Loucy (cell line): ENCODE measurements at regions not wholly inside any gene's neighbourhood (a gene's known extent, or its start where the extent isn't known, plus 50 kb on each side); places are given as distances from the start of the nearest gene placed in this dataset.

Experiments used
- H2AFZ ChIP-seq: fragments of 200-600 bp; sonication (generic); 2 replicates; pipeline ENCODE4 v1.6.0; 2016; ENCODE audit warnings: antibody characterized with exemption, mild to moderate bottlenecking, low read length, moderate library complexity
- H3F3A ChIP-seq: fragments of 200-600 bp; 2 replicates; pipeline ENCODE4 v1.6.0; 2016; ENCODE audit warnings: antibody characterized with exemption, low read depth, mild to moderate bottlenecking
- H3K27me3 ChIP-seq: fragments of 200-600 bp; sonication (generic); 2 replicates; pipeline ENCODE4 v1.6.1; 2014; ENCODE audit warnings: low read length, mild to moderate bottlenecking; ENCODE audit not compliant: insufficient read depth, poor library complexity, severe bottlenecking
- H3K36me3 ChIP-seq: fragments of 200-600 bp; sonication (generic); 2 replicates; pipeline ENCODE4 v1.6.1; 2016; ENCODE audit warnings: low read length; ENCODE audit not compliant: insufficient read depth
- H3K4me1 ChIP-seq: fragments of 200-600 bp; sonication (generic); 2 replicates; pipeline ENCODE4 v1.5.1; 2014; ENCODE audit warnings: low read length, mild to moderate bottlenecking; ENCODE audit not compliant: insufficient read depth, poor library complexity, severe bottlenecking
- H3K4me2 ChIP-seq: fragments of 200-600 bp; sonication (generic); 2 replicates; pipeline ENCODE4 v1.6.0; 2014; ENCODE audit warnings: antibody characterized with exemption, low read length, low read depth, mild to moderate bottlenecking; ENCODE audit not compliant: poor library complexity, severe bottlenecking
- H3K4me3 ChIP-seq: fragments of 200-600 bp; sonication (generic); 2 replicates; pipeline ENCODE4 v1.5.1; 2014; ENCODE audit warnings: low read length, mild to moderate bottlenecking, mixed read lengths; ENCODE audit not compliant: poor library complexity, severe bottlenecking
- H3K79me2 ChIP-seq: fragments of 200-600 bp; sonication (generic); 2 replicates; pipeline ENCODE4 v1.6.1; 2014; ENCODE audit warnings: low read length; ENCODE audit not compliant: insufficient read depth
- H3K9ac ChIP-seq: fragments of 200-600 bp; sonication (generic); 2 replicates; pipeline ENCODE4 v1.6.0; 2014; ENCODE audit warnings: mild to moderate bottlenecking, low read depth, low read length, moderate library complexity; ENCODE audit not compliant: poor library complexity, severe bottlenecking
- H3K9me2 ChIP-seq: fragments of 200-600 bp; sonication (generic); replicated peaks from 2 replicates; pipeline ENCODE4 v1.6.1; 2016; ENCODE audit warnings: low read depth, low read length, mixed read lengths
- H3K9me3 ChIP-seq: fragments of 200-600 bp; sonication (generic); 2 replicates; pipeline ENCODE4 v1.6.1; 2014; ENCODE audit warnings: mild to moderate bottlenecking, antibody characterized with exemption, low read length, low read depth; ENCODE audit not compliant: insufficient read depth
- H4K20me1 ChIP-seq: fragments of 200-600 bp; sonication (generic); 2 replicates; pipeline ENCODE4 v1.6.0; 2014; ENCODE audit warnings: antibody characterized with exemption, low read length, mild to moderate bottlenecking; ENCODE audit not compliant: insufficient read depth, poor library complexity, severe bottlenecking
- CTCF ChIP-seq: fragments of 200-600 bp; sonication (generic); conservative IDR thresholded peaks from 2 replicates; pipeline ENCODE4 v1.5.1; 2014; ENCODE audit warnings: mild to moderate bottlenecking, antibody characterized with exemption, low read length
- EZH2phosphoT487 ChIP-seq: fragments of 200-600 bp; IDR thresholded peaks from 2 replicates; pipeline ENCODE4 v1.6.1; 2018; ENCODE audit warnings: antibody characterized with exemption, mild to moderate bottlenecking, moderate library complexity, borderline replicate concordance

- no peaks in the 10 kb centered on the region for H3K79me2 ChIP-seq
- no peaks in the 10 kb centered on the region for H3K4me1 ChIP-seq
- H3K36me3 ChIP-seq: no peaks in the 10 kb centered on the region
- no peaks in the 10 kb centered on the region for H3K27me3 ChIP-seq
- no peak overlapping the region for H3K4me3 ChIP-seq
- no peak overlapping the region for H3K4me2 ChIP-seq
- no peaks in the 10 kb centered on the region for H4K20me1 ChIP-seq
- TF ChIP-seq CTCF: no peak
- no peak overlapping the region for H3K9ac ChIP-seq
- H3K9me3 ChIP-seq: no peaks in the 10 kb centered on the region
- H3F3A ChIP-seq: no peaks in the 10 kb centered on the region
- H2AFZ ChIP-seq: no peak overlapping the region
- H3K9me2 ChIP-seq: no peaks in the 10 kb centered on the region
Observed at GRCh38 chr6:139508023-139508422, 133.6 kb upstream of the CITED2 start.

- Histone ChIP-seq H3K79me2 (no peaks in the 10 kb centered on the region), H3K4me2 (no peak overlapping the region), H3K4me3 (no peak overlapping the region), H3K27me3 (no peaks in the 10 kb centered on the region), H3K4me1 (no peaks in the 10 kb centered on the region), H3K9me3 (no peaks in the 10 kb centered on the region), H4K20me1 (no peaks in the 10 kb centered on the region), H3K36me3 (no peaks in the 10 kb centered on the region), H2AFZ (no peak overlapping the region), H3F3A (no peaks in the 10 kb centered on the region), H3K9me2 (no peaks in the 10 kb centered on the region), H3K9ac (no peak overlapping the region)
- TF ChIP-seq EZH2phosphoT487: no peak
- TF ChIP-seq CTCF: no peak
Observed at GRCh38 chr6:139500977-139501376, 126.5 kb upstream of the CITED2 start.

- no peak overlapping the region for H3K9ac ChIP-seq
- no peaks in the 10 kb centered on the region for H3K79me2 ChIP-seq
- no peak overlapping the region for H2AFZ ChIP-seq
- no peaks in the 10 kb centered on the region for H3K9me3 ChIP-seq
- H3K27me3 ChIP-seq: no peaks in the 10 kb centered on the region
- no peaks in the 10 kb centered on the region for H3F3A ChIP-seq
- no peaks in the 10 kb centered on the region for H3K4me1 ChIP-seq
- H4K20me1 ChIP-seq: no peaks in the 10 kb centered on the region
- no peaks in the 10 kb centered on the region for H3K36me3 ChIP-seq
- H3K4me2 ChIP-seq: no peak overlapping the region
- TF ChIP-seq EZH2phosphoT487 (no peak), CTCF (no peak)
- H3K9me2 ChIP-seq: no peaks in the 10 kb centered on the region
- no peak overlapping the region for H3K4me3 ChIP-seq
Observed at GRCh38 chr6:139498715-139499114, 124.3 kb upstream of the CITED2 start.
